ENCODE measurements at regions not wholly inside any gene's neighbourhood (a gene's known extent, or its start where the extent isn't known, plus 50 kb on each side); places are given as distances from the start of the nearest gene placed in this dataset.

- DNase-seq = no peak
Measured at GRCh38 chr13:91295712-91296410, 51.6 kb upstream of the MIR17HG start.

GRCh38 chr13:91297503-91297902 is 50.0 kb upstream of the MIR17HG start:
- no peak for DNase-seq

All from HCEC 1CT (cell line).